ENCODE measurements at regions not wholly inside any gene's neighbourhood (a gene's known extent, or its start where the extent isn't known, plus 50 kb on each side); places are given as distances from the start of the nearest gene placed in this dataset.

GRCh38 chr1:182288749-182289604 lies 102.6 kb downstream of the GLUL start:
- TF ChIP-seq CTCF (IDR thresholded peaks at IDR 0.05) = no peak
- TF ChIP-seq EP300 (IDR thresholded peaks at IDR 0.05) = no peak
- TF ChIP-seq POLR2AphosphoS5 (IDR thresholded peaks at IDR 0.05) = no peak
- TF ChIP-seq POLR2A (IDR thresholded peaks at IDR 0.05) = no peak
